Right cardiac atrium (tissue), 5 donors: ENCODE measurements at regions not wholly inside any gene's neighbourhood (a gene's known extent, or its start where the extent isn't known, plus 50 kb on each side); places are given as distances from the start of the nearest gene placed in this dataset.

Experiments used
- ATAC-seq, 2 donors: fragments of 200-7000 bp; cut with Tn5 transposase; one replicate each; pipeline versions ENCODE4 v1.8.0 to v1.9.1; 2020; ENCODE audit warnings: moderate library complexity in 2 of 2, mild to moderate bottlenecking in 1 of 2
- DNase-seq, 3 donors: peaks; one replicate each; pipeline ENCODE4 v3.0.0-alpha.2; 2020
- H3K27ac ChIP-seq: one replicate; pipeline ENCODE4 v1.5.1; 2013; ENCODE audit warnings: mild to moderate bottlenecking, low read length, control low read depth, moderate library complexity
- H3K27me3 ChIP-seq: one replicate; pipeline ENCODE4 v1.6.1; 2013; ENCODE audit not compliant: control insufficient read depth, insufficient read depth
- H3K4me1 ChIP-seq: one replicate; pipeline ENCODE4 v1.6.1; 2013; ENCODE audit warnings: low read length; ENCODE audit not compliant: control insufficient read depth, insufficient read depth
- H3K4me3 ChIP-seq: one replicate; pipeline ENCODE4 v1.5.1; 2013; ENCODE audit warnings: low read length, control low read depth
- H3K9me3 ChIP-seq: one replicate; pipeline ENCODE4 v1.6.1; 2013; ENCODE audit warnings: low read length; ENCODE audit not compliant: control insufficient read depth
- WGBS: extraction: QIAGEN DNeasy Blood & Tissue Kit; methylation state at CpG from one replicate; pipeline ENCODE4 v1.1.7; 2013; 5-methylcytosine and 5-hydroxymethylcytosine counted together
- intact Hi-C, 4 donors: fragments of 100-400 bp; cut with DNase I; formaldehyde crosslinking; loops; one replicate each; pipeline versions ENCODE4 v1.11.0 to v1.14.0; 2022 to 2023
- donor health status: healthy with polysubstance abuse.
- donor health status: DM: no; HTN: yes; CAD: no.
- donor health status: DM: no; HTN: no; CAD: no.
- donor health status: DM: no; HTN: yes; CAD: no; lungs with severe emphysema.
- donor health status: DM: yes; HTN: yes; CAD: no.

GRCh38 chr7:82566752-82567151, 123.2 kb upstream of the CACNA2D1 start:
- ATAC-seq (peak; percentile 47 to 80), DNase-seq (peak; percentile 10 to 80 (median 60))
- Histone ChIP-seq H3K9me3 (no peaks in the 10 kb centered on the region), H3K4me3 (no peak overlapping the region), H3K4me1 (peaks cover 4% of the 10 kb centered on the region), H3K27me3 (no peaks in the 10 kb centered on the region), H3K27ac (no peak overlapping the region)
- intact Hi-C loops = no loop called here
- 9% methylated on average over 1 of the region's 1 CpG for WGBS

- intact Hi-C loops = no loop called here
These were observed 119.3 kb upstream of the CACNA2D1 start for GRCh38 chr7:82562716-82563404.

GRCh38 chr7:82559193-82559805, 115.7 kb upstream of the CACNA2D1 start:
- WGBS = 30% methylated on average over 7 of the region's 7 CpGs
- H3K4me3 ChIP-seq = peak overlapping the region; percentile 15
- no peaks in the 10 kb centered on the region for H3K27me3 ChIP-seq
- no peaks in the 10 kb centered on the region for H3K9me3 ChIP-seq
- intact Hi-C loops = no loop called here
- no peaks in the 10 kb centered on the region for H3K4me1 ChIP-seq
- ATAC-seq (peak in 1 of 2 donors; percentile 59), DNase-seq (no peak)
- H3K27ac ChIP-seq = no peak overlapping the region

More at GRCh38 chr7:82562716-82563404, 119.3 kb upstream of the CACNA2D1 start:
- Histone ChIP-seq H3K4me1 (peaks cover 4% of the 10 kb centered on the region), H3K9me3 (no peaks in the 10 kb centered on the region), H3K4me3 (no peak overlapping the region), H3K27me3 (no peaks in the 10 kb centered on the region), H3K27ac (no peak overlapping the region)
- DNase-seq (no peak), ATAC-seq (no peak)
- WGBS = 94% methylated on average over 2 of the region's 2 CpGs

GRCh38 chr7:82549616-82550285, 106.2 kb upstream of the CACNA2D1 start:
- WGBS = 75% methylated on average over 6 of the region's 6 CpGs
- no peak overlapping the region for H3K27ac ChIP-seq
- H3K9me3 ChIP-seq = no peaks in the 10 kb centered on the region
- peak in 1 of 2 donors; percentile 33 for ATAC-seq
- H3K4me1 ChIP-seq = no peaks in the 10 kb centered on the region
- no peak for DNase-seq
- no peaks in the 10 kb centered on the region for H3K27me3 ChIP-seq
- H3K4me3 ChIP-seq = no peak overlapping the region
- intact Hi-C loops = no loop called here

GRCh38 chr7:82548141-82548688, 104.6 kb upstream of the CACNA2D1 start:
- no peak for ATAC-seq
- 88% methylated on average over 3 of the region's 3 CpGs for WGBS
- H3K4me1 ChIP-seq = no peaks in the 10 kb centered on the region

GRCh38 chr7:82542665-82543064, 99.1 kb upstream of the CACNA2D1 start:
- no peak for ATAC-seq

More at GRCh38 chr7:82548141-82548688, 104.6 kb upstream of the CACNA2D1 start:
- Histone ChIP-seq H3K27me3 (no peaks in the 10 kb centered on the region), H3K9me3 (no peaks in the 10 kb centered on the region), H3K27ac (no peak overlapping the region), H3K4me3 (no peak overlapping the region)
- no peak for DNase-seq
- intact Hi-C loops = no loop called here

GRCh38 chr7:82539969-82540368, 96.4 kb upstream of the CACNA2D1 start:
- Histone ChIP-seq H3K27me3 (no peaks in the 10 kb centered on the region), H3K4me3 (no peak overlapping the region), H3K27ac (no peak overlapping the region), H3K4me1 (no peaks in the 10 kb centered on the region), H3K9me3 (no peaks in the 10 kb centered on the region)
- DNase-seq (no peak), ATAC-seq (no peak)
- intact Hi-C loops = no loop called here
- WGBS = 87% methylated on average over 6 of the region's 6 CpGs

More at GRCh38 chr7:82542665-82543064, 99.1 kb upstream of the CACNA2D1 start:
- WGBS = 31% methylated on average over 2 of the region's 2 CpGs
- no peak for DNase-seq
- Histone ChIP-seq H3K27me3 (no peaks in the 10 kb centered on the region), H3K9me3 (no peaks in the 10 kb centered on the region), H3K4me3 (no peak overlapping the region), H3K4me1 (no peaks in the 10 kb centered on the region), H3K27ac (no peak overlapping the region)
- intact Hi-C loops = no loop called here

- intact Hi-C loops = no loop called here
- Histone ChIP-seq H3K9me3 (no peaks in the 10 kb centered on the region), H3K27ac (no peak overlapping the region), H3K4me1 (no peaks in the 10 kb centered on the region), H3K4me3 (no peak overlapping the region), H3K27me3 (no peaks in the 10 kb centered on the region)
- WGBS = 72% methylated on average over 1 of the region's 1 CpG
- ATAC-seq (peak in 1 of 2 donors; percentile 21), DNase-seq (no peak)
These were observed 91.1 kb upstream of the CACNA2D1 start for GRCh38 chr7:82534684-82535083.

GRCh38 chr7:82530361-82530760, 86.8 kb upstream of the CACNA2D1 start:
- Histone ChIP-seq H3K9me3 (no peaks in the 10 kb centered on the region), H3K27me3 (no peaks in the 10 kb centered on the region), H3K4me1 (no peaks in the 10 kb centered on the region), H3K4me3 (no peak overlapping the region), H3K27ac (no peak overlapping the region)
- no peak for ATAC-seq
- 61% methylated on average over 5 of the region's 5 CpGs for WGBS
- no peak for DNase-seq
- intact Hi-C loops = no loop called here

- no peaks in the 10 kb centered on the region for H3K4me1 ChIP-seq
- H3K4me3 ChIP-seq = no peak overlapping the region
- no peaks in the 10 kb centered on the region for H3K27me3 ChIP-seq
- ATAC-seq = no peak
- no peaks in the 10 kb centered on the region for H3K9me3 ChIP-seq
- DNase-seq = no peak
- H3K27ac ChIP-seq = no peak overlapping the region
- intact Hi-C loops = no loop called here
- 65% methylated on average over 3 of the region's 3 CpGs for whole genome bisulfite sequencing
These were observed 85.2 kb upstream of the CACNA2D1 start for GRCh38 chr7:82528577-82529310.
